Ovary (tissue), 7 donors: ENCODE measurements at regions not wholly inside any gene's neighbourhood (a gene's known extent, or its start where the extent isn't known, plus 50 kb on each side); places are given as distances from the start of the nearest gene placed in this dataset.

Source experiments
- DNase-seq, 5 donors: peaks; one replicate each; pipeline ENCODE4 v3.0.0-alpha.2; 2019 to 2020
- H3K27ac ChIP-seq, 2 donors: fragments of 200-600 bp; one replicate each; pipeline versions ENCODE4 v1.5.1 to v1.8.0; 2019 to 2022
- H3K27me3 ChIP-seq: fragments of 200-600 bp; one replicate; pipeline ENCODE4 v1.8.0; 2022
- H3K36me3 ChIP-seq: fragments of 200-600 bp; sonication (generic); one replicate; pipeline ENCODE4 v1.5.1; 2019
- H3K4me1 ChIP-seq: one replicate; pipeline ENCODE4 v1.8.1; 2013; ENCODE audit warnings: mild to moderate bottlenecking, moderate library complexity; ENCODE audit not compliant: insufficient read depth
- H3K4me3 ChIP-seq: fragments of 200-600 bp; sonication (generic); one replicate; pipeline ENCODE4 v1.5.1; 2017
- H3K9me3 ChIP-seq, 2 donors: fragments of 200-600 bp in 1 of 2; sonication (generic) in 1 of 2; one replicate each; pipeline versions ENCODE4 v1.5.1 to v1.8.1; 2013 to 2019; ENCODE audit warnings: mild to moderate bottlenecking in 1 of 2, moderate library complexity in 1 of 2
- CTCF ChIP-seq, 3 donors: fragments of 450-650 bp in 2 of 3; fragments of 200-600 bp in 1 of 3; IDR thresholded peaks; one replicate each; pipeline versions ENCODE4 v1.5.1 to v1.8.0; 2016 to 2022; ENCODE audit warnings: antibody characterized with exemption in 3 of 3, mild to moderate bottlenecking in 1 of 3
- EP300 ChIP-seq: sonication (generic); formaldehyde crosslinking; IDR thresholded peaks from one replicate; pipeline ENCODE4 v1.6.1; 2017; ENCODE audit warnings: antibody characterized with exemption
- POLR2A ChIP-seq: fragments of 450-650 bp; IDR thresholded peaks from one replicate; pipeline ENCODE4 v1.6.1; 2017; ENCODE audit warnings: antibody characterized with exemption, mild to moderate bottlenecking, moderate library complexity
- WGBS, 3 donors: extraction: QIAGEN DNeasy Blood & Tissue Kit in 1 of 3; methylation state at CpG; one replicate each; pipeline versions ENCODE4 v1.1.5 to v1.1.7; 2013 to 2017; 5-methylcytosine and 5-hydroxymethylcytosine counted together
- intact Hi-C, 4 donors: fragments of 100-400 bp; cut with DNase I; formaldehyde crosslinking; loops; one replicate each; pipeline versions ENCODE4 v1.11.0 to v1.15.1; 2022 to 2023
- donor health status: DM: no; HTN: no; CAD: no; lungs with moderate emphysema.
- donor health status: DM: no; HTN: no; CAD: no.
- donor health status: Bipolar disorder and iron deficiency.
- donor health status: DM: no; HTN: no; CAD: no.
- donor health status: DM: yes; HTN: yes; CAD: no.

- H3K9me3 ChIP-seq = no peaks in the 10 kb centered on the region
- H3K4me1 ChIP-seq = no peaks in the 10 kb centered on the region
- H3K27me3 ChIP-seq = no peaks in the 10 kb centered on the region
- H3K4me3 ChIP-seq = no peak overlapping the region
- 56 to 66% (median 63%) methylated on average over 1 of the region's 1 CpG for WGBS, 3 donors
- intact Hi-C loops = no loop called here
- no peak for TF ChIP-seq EP300
- TF ChIP-seq POLR2A = no peak
- TF ChIP-seq CTCF (IDR thresholded peaks at IDR 0.05) = no peak
- H3K36me3 ChIP-seq = no peaks in the 10 kb centered on the region
- H3K27ac ChIP-seq = no peak overlapping the region
- no peak for DNase-seq
These were observed 69.0 kb downstream of the DKK1 start for GRCh38 chr10:52383088-52383487.

GRCh38 chr10:52387744-52388143, 73.7 kb downstream of the DKK1 start:
- no peak for TF ChIP-seq CTCF (IDR thresholded peaks at IDR 0.05)
- no peak for TF ChIP-seq EP300
- TF ChIP-seq POLR2A = no peak
- WGBS, 3 donors = 46 to 48% (median 46%) methylated on average over 2 of the region's 2 CpGs
- intact Hi-C loops = no loop called here

GRCh38 chr10:52390388-52390787, 76.3 kb downstream of the DKK1 start:
- H3K27me3 ChIP-seq = no peaks in the 10 kb centered on the region
- H3K9me3 ChIP-seq = no peaks in the 10 kb centered on the region
- H3K27ac ChIP-seq = no peak overlapping the region
- intact Hi-C loops = no loop called here
- H3K36me3 ChIP-seq = no peaks in the 10 kb centered on the region
- 51 to 58% (median 51%) methylated on average over 2 of the region's 2 CpGs for WGBS, 3 donors
- H3K4me3 ChIP-seq = no peak overlapping the region
- DNase-seq = no peak
- no peaks in the 10 kb centered on the region for H3K4me1 ChIP-seq
- TF ChIP-seq CTCF (IDR thresholded peaks at IDR 0.05) = no peak
- TF ChIP-seq EP300 = no peak
- TF ChIP-seq POLR2A = no peak

More at GRCh38 chr10:52387744-52388143, 73.7 kb downstream of the DKK1 start:
- Histone ChIP-seq H3K4me1 (no peaks in the 10 kb centered on the region), H3K27me3 (no peaks in the 10 kb centered on the region), H3K9me3 (no peaks in the 10 kb centered on the region), H3K27ac (no peak overlapping the region), H3K36me3 (no peaks in the 10 kb centered on the region), H3K4me3 (no peak overlapping the region)
- no peak for DNase-seq

GRCh38 chr10:52391927-52392602, 78.0 kb downstream of the DKK1 start:
- no peaks in the 10 kb centered on the region for H3K9me3 ChIP-seq
- intact Hi-C loops = no loop called here
- H3K27ac ChIP-seq = no peak overlapping the region
- no peaks in the 10 kb centered on the region for H3K27me3 ChIP-seq
- H3K4me3 ChIP-seq = no peak overlapping the region
- H3K36me3 ChIP-seq = no peaks in the 10 kb centered on the region
- no peak for TF ChIP-seq CTCF (IDR thresholded peaks at IDR 0.05)
- no peak for TF ChIP-seq POLR2A
- no peak for TF ChIP-seq EP300
- 66 to 67% (median 67%) methylated on average over 7 of the region's 7 CpGs for WGBS, 3 donors
- no peaks in the 10 kb centered on the region for H3K4me1 ChIP-seq
- no peak for DNase-seq
